Neutrophil (primary cell): ENCODE measurements at regions not wholly inside any gene's neighbourhood (a gene's known extent, or its start where the extent isn't known, plus 50 kb on each side); places are given as distances from the start of the nearest gene placed in this dataset.

Experiments
- H3K27ac ChIP-seq: fragments of 200-600 bp; sonication (generic); 2 replicates; pipeline ENCODE4 v1.5.1; 2016; ENCODE audit warnings: mild to moderate bottlenecking, moderate library complexity
- H3K27me3 ChIP-seq: fragments of 200-600 bp; sonication (generic); 2 replicates; pipeline ENCODE4 v1.6.0; 2016; ENCODE audit warnings: mild to moderate bottlenecking
- H3K36me3 ChIP-seq: fragments of 200-600 bp; sonication (generic); 2 replicates; pipeline ENCODE4 v1.5.1; 2017
- H3K4me1 ChIP-seq, 2 experiments: fragments of 200-600 bp in 1 of 2; sonication (generic) in 1 of 2; 1 replicate in 1 of 2; 2 replicates in 1 of 2; pipeline versions ENCODE4 v1.5.1 to v1.6.1; 2013 to 2016; ENCODE audit warnings: low read depth in 1 of 2, low read length in 1 of 2, mild to moderate bottlenecking in 1 of 2, moderate library complexity in 1 of 2; ENCODE audit not compliant: control insufficient read depth in 1 of 2, insufficient read depth in 1 of 2
- H3K4me3 ChIP-seq, 2 experiments: fragments of 200-600 bp in 1 of 2; sonication (generic) in 1 of 2; 1 replicate in 1 of 2; 2 replicates in 1 of 2; pipeline ENCODE4 v1.5.1; 2013 to 2016; ENCODE audit warnings: low read depth in 1 of 2, low read length in 1 of 2, mild to moderate bottlenecking in 1 of 2, moderate library complexity in 1 of 2
- H3K9me3 ChIP-seq: fragments of 200-600 bp; sonication (generic); 2 replicates; pipeline ENCODE4 v1.5.1; 2016
- TF ChIP-seq, protein P1 (sequence below): fragments of 200-600 bp; sonication (generic); IDR thresholded peaks from 2 replicates; pipeline ENCODE4 v1.5.1; 2016; ENCODE audit warnings: antibody characterized with exemption

GRCh38 chr4:13928214-13928613, 300.7 kb upstream of the BOD1L1 start:
- no peaks in the 10 kb centered on the region for H3K36me3 ChIP-seq
- no peaks in the 10 kb centered on the region for H3K4me1 ChIP-seq
- H3K9me3 ChIP-seq = no peaks in the 10 kb centered on the region
- TF ChIP-seq, protein P1, sequence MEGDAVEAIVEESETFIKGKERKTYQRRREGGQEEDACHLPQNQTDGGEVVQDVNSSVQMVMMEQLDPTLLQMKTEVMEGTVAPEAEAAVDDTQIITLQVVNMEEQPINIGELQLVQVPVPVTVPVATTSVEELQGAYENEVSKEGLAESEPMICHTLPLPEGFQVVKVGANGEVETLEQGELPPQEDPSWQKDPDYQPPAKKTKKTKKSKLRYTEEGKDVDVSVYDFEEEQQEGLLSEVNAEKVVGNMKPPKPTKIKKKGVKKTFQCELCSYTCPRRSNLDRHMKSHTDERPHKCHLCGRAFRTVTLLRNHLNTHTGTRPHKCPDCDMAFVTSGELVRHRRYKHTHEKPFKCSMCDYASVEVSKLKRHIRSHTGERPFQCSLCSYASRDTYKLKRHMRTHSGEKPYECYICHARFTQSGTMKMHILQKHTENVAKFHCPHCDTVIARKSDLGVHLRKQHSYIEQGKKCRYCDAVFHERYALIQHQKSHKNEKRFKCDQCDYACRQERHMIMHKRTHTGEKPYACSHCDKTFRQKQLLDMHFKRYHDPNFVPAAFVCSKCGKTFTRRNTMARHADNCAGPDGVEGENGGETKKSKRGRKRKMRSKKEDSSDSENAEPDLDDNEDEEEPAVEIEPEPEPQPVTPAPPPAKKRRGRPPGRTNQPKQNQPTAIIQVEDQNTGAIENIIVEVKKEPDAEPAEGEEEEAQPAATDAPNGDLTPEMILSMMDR = no peak
- no peak overlapping the region for H3K27ac ChIP-seq
- H3K27me3 ChIP-seq = no peaks in the 10 kb centered on the region
- H3K4me3 ChIP-seq = no peak overlapping the region

- TF ChIP-seq, protein P1 = no peak
- Histone ChIP-seq H3K9me3 (no peaks in the 10 kb centered on the region), H3K36me3 (no peaks in the 10 kb centered on the region), H3K4me3 (no peak overlapping the region), H3K4me1 (no peaks in the 10 kb centered on the region), H3K27me3 (no peaks in the 10 kb centered on the region), H3K27ac (no peak overlapping the region)
Observed at GRCh38 chr4:13930155-13930554, 302.6 kb upstream of the BOD1L1 start.

GRCh38 chr4:13933191-13933590, 305.7 kb upstream of the BOD1L1 start:
- H3K27ac ChIP-seq = no peak overlapping the region
- TF ChIP-seq, protein P1 = no peak

GRCh38 chr4:13938299-13938698, 310.8 kb upstream of the BOD1L1 start:
- no peaks in the 10 kb centered on the region for H3K27me3 ChIP-seq
- no peak overlapping the region for H3K27ac ChIP-seq
- TF ChIP-seq, protein P1 = no peak
- no peak overlapping the region for H3K4me3 ChIP-seq
- no peaks in the 10 kb centered on the region for H3K4me1 ChIP-seq
- H3K36me3 ChIP-seq = no peaks in the 10 kb centered on the region
- H3K9me3 ChIP-seq = no peaks in the 10 kb centered on the region

More at GRCh38 chr4:13933191-13933590, 305.7 kb upstream of the BOD1L1 start:
- no peak overlapping the region for H3K4me3 ChIP-seq
- no peaks in the 10 kb centered on the region for H3K9me3 ChIP-seq
- no peaks in the 10 kb centered on the region for H3K27me3 ChIP-seq
- H3K4me1 ChIP-seq = no peaks in the 10 kb centered on the region
- no peaks in the 10 kb centered on the region for H3K36me3 ChIP-seq

GRCh38 chr4:13940921-13941320, 313.4 kb upstream of the BOD1L1 start:
- TF ChIP-seq, protein P1 = no peak
- H3K27ac ChIP-seq = no peak overlapping the region
- H3K4me1 ChIP-seq = no peaks in the 10 kb centered on the region
- H3K36me3 ChIP-seq = no peaks in the 10 kb centered on the region
- H3K27me3 ChIP-seq = no peaks in the 10 kb centered on the region
- H3K9me3 ChIP-seq = no peaks in the 10 kb centered on the region
- no peak overlapping the region for H3K4me3 ChIP-seq

DNA sequence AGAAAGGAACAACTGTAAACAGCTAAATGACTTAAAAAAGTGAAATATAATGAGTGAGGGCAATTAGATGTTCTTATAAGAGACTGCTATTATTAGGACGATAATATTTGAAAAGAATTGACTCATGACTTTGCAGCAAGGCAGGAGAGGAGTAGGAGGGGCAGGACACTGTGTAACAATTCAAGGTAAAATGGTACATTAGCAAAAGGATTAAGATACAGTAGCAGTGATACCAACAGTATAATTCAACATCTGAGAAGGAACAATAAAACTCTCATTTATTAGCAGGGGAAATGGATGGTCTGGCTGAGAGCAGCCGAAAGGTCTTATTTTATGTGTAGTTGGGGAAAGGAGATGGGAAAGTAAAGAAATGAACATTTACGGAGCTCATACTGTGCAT, 315.5 kb upstream of the BOD1L1 start:
- Histone ChIP-seq H3K9me3 (no peaks in the 10 kb centered on the region), H3K4me1 (no peaks in the 10 kb centered on the region), H3K4me3 (no peak overlapping the region), H3K27ac (no peak overlapping the region), H3K36me3 (no peaks in the 10 kb centered on the region), H3K27me3 (no peaks in the 10 kb centered on the region)
- TF ChIP-seq, protein P1 = no peak
